GM06990 (cell line): ENCODE measurements at regions not wholly inside any gene's neighbourhood (a gene's known extent, or its start where the extent isn't known, plus 50 kb on each side); places are given as distances from the start of the nearest gene placed in this dataset.

Source experiments
- DNase-seq: peaks from one replicate; pipeline ENCODE4 v3.0.0-alpha.2; 2011; ENCODE audit not compliant: insufficient read length; ENCODE audit errors: extremely low read depth
- H3K27me3 ChIP-seq: replicated peaks from 2 replicates; pipeline ENCODE4 v1.6.0; 2011; ENCODE audit warnings: low read length; ENCODE audit not compliant: control insufficient read depth, insufficient read depth
- H3K36me3 ChIP-seq: 2 replicates; pipeline ENCODE4 v1.5.1; 2011; ENCODE audit warnings: low read length; ENCODE audit not compliant: control insufficient read depth, insufficient read depth
- H3K4me3 ChIP-seq: replicated peaks from 2 replicates; pipeline ENCODE4 v1.5.1; 2011; ENCODE audit warnings: low read depth, mild to moderate bottlenecking, control low read depth, low read length
- TF ChIP-seq, protein P1 (sequence below): IDR thresholded peaks from 2 replicates; pipeline ENCODE4 v1.5.1; 2011; ENCODE audit warnings: low read length, control low read depth, mild to moderate bottlenecking, inconsistent platforms; ENCODE audit not compliant: insufficient read depth, poor library complexity, severe bottlenecking

GRCh38 chr1:195946500-195946899 lies 661.7 kb downstream of the KCNT2 start:
- Histone ChIP-seq H3K27me3 (no peaks in the 10 kb centered on the region), H3K36me3 (no peaks in the 10 kb centered on the region), H3K4me3 (no peak overlapping the region)
- TF ChIP-seq, protein P1, sequence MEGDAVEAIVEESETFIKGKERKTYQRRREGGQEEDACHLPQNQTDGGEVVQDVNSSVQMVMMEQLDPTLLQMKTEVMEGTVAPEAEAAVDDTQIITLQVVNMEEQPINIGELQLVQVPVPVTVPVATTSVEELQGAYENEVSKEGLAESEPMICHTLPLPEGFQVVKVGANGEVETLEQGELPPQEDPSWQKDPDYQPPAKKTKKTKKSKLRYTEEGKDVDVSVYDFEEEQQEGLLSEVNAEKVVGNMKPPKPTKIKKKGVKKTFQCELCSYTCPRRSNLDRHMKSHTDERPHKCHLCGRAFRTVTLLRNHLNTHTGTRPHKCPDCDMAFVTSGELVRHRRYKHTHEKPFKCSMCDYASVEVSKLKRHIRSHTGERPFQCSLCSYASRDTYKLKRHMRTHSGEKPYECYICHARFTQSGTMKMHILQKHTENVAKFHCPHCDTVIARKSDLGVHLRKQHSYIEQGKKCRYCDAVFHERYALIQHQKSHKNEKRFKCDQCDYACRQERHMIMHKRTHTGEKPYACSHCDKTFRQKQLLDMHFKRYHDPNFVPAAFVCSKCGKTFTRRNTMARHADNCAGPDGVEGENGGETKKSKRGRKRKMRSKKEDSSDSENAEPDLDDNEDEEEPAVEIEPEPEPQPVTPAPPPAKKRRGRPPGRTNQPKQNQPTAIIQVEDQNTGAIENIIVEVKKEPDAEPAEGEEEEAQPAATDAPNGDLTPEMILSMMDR: no peak
- DNase-seq: no peak

DNA sequence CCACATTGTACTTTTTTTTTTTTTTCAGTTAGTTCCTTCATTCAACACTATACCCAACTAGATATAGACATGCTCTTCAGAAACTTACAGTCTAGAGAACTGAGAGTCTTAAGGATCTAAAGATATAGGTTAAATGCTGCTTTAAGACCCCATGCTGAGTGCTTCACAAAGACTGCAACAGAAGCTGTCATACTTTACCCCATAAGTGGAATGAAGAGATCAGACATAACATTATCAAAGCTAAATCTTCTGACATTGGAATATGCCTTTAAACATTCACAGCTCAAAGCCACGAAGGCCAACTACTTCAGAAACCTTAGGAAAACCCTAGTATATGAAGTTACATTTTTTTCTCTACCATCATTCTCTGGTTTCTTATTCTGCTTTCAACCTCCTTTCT lies 666.4 kb downstream of the KCNT2 start:
- Histone ChIP-seq H3K27me3 (no peaks in the 10 kb centered on the region), H3K4me3 (no peak overlapping the region), H3K36me3 (no peaks in the 10 kb centered on the region)
- TF ChIP-seq, protein P1: no peak
- no peak for DNase-seq

- DNase-seq: no peak
- no peaks in the 10 kb centered on the region for H3K27me3 ChIP-seq
- TF ChIP-seq, protein P1: no peak
- no peaks in the 10 kb centered on the region for H3K36me3 ChIP-seq
- no peak overlapping the region for H3K4me3 ChIP-seq
Measured at GRCh38 chr1:195941314-195941713, 666.9 kb downstream of the KCNT2 start.

- DNase-seq: no peak
- no peaks in the 10 kb centered on the region for H3K27me3 ChIP-seq
- no peaks in the 10 kb centered on the region for H3K36me3 ChIP-seq
- no peak overlapping the region for H3K4me3 ChIP-seq
- TF ChIP-seq, protein P1: peak; percentile 32
Measured at GRCh38 chr1:195939844-195940243, 668.4 kb downstream of the KCNT2 start.

DNA sequence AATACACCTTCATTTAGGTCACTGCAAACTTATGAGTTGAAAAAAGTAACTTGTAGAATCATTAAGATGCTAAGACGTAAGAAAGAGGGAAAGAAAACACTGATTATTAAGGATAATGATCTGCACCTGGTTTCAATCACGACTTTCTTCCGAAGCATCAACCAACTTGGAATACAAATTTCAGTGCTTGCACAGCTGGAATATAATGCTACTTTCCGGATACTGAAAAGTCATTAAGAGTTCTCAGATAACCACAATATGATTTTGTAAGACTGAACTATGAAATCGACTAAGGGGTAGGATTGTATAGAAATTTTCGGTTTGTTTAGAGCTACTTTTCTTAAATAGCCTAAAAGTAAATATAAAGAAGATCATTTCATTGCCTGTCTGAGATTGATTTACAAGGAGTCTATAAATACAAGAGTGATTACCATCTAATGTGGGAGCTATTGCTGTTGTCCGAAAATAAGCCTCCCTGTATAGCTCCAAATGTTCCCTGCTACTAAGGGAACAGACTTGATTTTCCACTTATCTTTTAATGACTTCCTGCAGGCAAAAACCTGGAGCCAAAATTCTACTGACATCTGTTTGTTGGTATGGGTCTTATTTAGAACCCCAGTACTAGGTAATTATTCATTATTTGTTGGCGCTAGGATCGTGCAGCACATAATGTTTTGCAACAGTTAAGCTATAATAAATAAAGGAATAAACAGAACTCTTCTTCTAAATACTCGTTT lies 673.3 kb downstream of the KCNT2 start:
- Histone ChIP-seq H3K36me3 (no peaks in the 10 kb centered on the region), H3K4me3 (no peak overlapping the region), H3K27me3 (no peaks in the 10 kb centered on the region)
- no peak for DNase-seq
- TF ChIP-seq, protein P1: no peak

- TF ChIP-seq, protein P1: no peak
- Histone ChIP-seq H3K4me3 (no peak overlapping the region), H3K36me3 (no peaks in the 10 kb centered on the region), H3K27me3 (no peaks in the 10 kb centered on the region)
- no peak for DNase-seq
Measured at GRCh38 chr1:195933835-195934234, 674.4 kb downstream of the KCNT2 start.
